ENCODE measurements at regions not wholly inside any gene's neighbourhood (a gene's known extent, or its start where the extent isn't known, plus 50 kb on each side); places are given as distances from the start of the nearest gene placed in this dataset.
A peak's percentile ranks its signal among the peaks of the same experiment; 100 is the strongest.
"Not testable (repeated sequence)": the region's sequence is repeated elsewhere in the genome, so short reads cannot be mapped to it uniquely, and the experiment has no call there.

DNA sequence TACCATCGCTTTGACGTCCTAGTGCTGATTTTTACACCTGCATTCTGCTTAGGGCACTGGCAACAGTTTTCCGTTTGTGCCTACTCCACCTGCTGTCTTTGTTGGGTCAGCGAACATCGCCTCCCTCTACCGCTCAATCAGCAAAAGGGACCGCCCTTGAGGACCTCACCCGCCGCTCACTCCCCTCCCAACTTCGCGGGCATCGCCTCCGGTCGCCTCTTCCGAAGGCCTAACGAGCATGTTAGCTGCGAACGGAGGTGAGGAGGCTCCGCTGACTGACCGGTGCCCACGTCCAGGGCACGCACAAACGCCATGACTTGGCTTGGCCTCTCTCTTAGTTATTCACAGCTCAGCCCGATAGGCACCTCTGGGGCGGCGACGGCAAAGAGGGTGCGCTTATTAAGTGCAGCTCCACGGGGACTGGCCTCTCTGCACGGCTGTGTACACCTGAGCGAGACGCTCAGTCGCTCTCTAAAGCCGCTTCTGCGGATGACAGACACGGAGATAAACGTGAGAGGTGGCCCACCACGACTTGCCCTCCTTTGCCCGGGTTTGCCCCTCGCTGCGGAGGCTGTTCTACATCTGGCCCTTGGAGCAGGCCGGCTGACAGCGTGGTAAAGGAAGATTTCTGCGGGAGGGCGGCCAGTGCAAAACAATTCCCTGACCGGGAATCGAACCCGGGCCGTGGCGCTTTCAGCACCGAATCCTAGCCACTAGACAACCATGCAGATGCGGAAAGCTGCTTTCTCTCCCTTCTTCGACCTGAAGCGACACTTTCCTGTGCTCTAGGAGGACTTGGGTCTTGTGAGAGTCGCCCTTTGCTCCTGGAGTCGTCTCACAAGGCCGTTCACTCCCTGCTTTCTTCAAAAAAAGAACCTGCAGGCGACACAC lies 81.6 kb upstream of the FCGR1A start:
- not testable (repeated sequence) for DNase-seq

DNA sequence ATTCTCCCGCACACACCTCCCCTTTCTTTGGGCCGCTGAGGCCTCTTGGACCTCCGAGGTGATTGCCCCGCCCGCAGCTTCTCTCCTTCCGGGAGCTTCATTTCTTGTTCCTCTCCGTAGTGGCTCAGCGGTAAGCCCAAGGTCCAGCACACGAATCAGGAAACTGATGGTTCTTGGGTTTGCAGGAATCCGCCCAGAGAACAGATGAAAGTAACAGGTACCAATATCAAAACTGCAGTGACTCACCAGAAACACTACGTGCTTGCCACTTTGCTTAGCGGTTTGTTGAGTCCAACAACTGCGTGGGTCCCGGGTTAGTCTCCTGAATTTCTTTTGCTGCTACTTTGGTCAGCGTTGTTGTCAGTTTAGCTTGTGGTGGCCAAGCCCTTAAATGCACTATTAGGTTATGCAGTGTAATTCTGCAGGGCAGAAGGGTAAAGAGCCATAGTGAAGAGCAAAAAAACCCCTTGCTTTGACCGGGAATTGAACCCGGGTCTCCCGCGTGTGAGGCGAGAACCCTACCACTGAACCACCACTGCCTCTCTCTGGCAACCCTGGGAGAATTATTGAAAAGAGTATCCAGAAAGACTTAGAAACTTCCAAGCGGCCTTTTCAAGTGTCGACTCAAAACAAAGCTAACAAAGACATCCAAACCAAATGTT lies 74.2 kb upstream of the FCGR1A start:
- DNase-seq, result peak; percentile 87 to 88

DNA sequence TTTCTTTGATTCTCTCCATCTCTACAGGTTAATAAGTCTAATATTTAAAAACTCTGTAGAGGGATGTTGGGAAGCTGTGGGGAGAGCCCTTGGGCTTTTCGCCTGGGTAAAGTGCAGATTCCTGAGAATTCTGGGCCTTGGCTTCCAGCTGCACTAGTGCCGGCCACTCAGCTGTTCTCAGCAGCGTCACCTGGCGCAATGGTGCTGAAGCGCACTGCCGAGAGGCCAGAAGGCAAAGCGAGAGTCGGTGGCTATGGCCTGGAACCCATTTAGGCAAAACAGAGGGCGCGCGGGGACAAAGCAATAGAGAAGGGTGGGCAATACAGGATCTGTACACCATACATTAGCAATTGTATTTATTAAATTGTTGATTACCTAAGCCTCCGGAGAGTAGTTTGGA lies 70.8 kb upstream of the FCGR1A start:
- not testable (repeated sequence) for DNase-seq

DNA sequence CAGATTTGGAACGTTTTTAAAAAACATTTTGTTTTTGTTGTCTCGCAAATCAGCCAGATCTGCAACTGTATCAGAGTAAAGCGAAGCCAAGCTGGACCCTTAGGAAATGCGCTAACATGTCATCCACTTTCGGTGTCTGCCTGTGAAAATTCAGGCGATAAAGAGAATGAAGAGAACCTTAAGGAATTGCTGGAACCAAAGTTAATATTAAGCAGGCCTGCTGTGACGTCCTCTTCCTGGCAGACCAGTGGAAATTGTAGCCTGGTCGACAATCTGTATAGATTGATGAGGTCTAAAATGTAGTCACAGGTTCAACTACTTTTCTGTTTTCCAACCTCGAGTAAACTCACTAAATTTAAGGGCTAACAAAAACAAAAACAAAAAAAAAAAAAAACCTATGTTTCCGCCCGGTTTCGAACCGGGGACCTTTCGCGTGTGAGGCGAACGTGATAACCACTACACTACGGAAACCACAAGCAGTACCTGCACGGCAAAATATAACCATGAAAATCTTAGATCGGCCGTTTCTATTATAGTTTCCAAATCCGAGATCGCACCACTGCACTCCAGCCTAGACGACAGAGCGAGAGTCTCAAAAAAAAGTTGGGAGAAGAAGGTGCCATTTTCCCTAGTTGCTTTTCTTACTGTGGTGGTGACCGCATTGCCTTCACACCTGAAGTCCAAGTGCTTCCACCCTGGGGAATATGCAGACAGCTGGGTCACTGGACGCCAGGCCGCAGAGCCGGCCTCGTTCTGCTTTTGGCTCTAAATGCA lies 70.2 kb upstream of the FCGR1A start:
- DNase-seq, result peak; percentile 69 to 71

DNA sequence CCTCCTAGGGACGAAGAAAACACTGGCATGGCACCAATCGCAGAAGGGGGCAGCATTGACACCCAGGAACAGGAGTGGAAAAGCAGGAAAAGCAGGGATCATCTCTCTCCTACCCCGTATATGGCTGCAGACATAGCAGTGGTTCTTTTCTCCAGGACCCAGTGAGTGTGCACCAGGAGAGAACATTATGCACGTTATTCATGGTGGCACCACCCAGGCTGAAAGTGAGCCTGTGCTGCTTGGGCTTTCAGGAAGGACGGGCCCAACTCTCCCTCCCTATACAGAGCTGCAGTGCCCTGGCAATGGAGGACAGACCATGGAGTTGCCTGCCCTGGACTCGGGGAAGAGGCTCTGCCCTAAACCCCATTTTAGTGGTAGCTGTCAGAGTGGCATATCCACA lies 69.0 kb upstream of the FCGR1A start:
- not testable (repeated sequence) for DNase-seq

DNA sequence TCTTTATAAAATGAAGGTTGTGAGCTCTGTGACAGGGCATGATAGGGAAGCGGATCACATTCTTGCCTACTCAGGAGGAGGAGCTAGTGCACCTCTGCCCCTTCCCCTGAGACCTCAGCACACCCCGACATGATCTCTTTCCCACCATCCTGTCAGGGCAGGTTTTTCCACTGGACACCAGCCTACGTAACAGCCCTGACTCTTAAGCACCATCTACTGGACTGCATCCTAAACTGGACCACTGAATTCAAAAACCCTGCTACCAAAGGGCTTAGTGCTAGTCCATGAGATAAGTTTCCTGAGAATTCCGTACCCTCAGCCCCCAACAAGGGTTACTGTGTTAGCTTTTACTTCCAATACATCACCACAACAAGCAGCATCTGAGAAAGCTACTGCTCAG lies 68.5 kb upstream of the FCGR1A start:
- not testable (repeated sequence) for DNase-seq

DNA sequence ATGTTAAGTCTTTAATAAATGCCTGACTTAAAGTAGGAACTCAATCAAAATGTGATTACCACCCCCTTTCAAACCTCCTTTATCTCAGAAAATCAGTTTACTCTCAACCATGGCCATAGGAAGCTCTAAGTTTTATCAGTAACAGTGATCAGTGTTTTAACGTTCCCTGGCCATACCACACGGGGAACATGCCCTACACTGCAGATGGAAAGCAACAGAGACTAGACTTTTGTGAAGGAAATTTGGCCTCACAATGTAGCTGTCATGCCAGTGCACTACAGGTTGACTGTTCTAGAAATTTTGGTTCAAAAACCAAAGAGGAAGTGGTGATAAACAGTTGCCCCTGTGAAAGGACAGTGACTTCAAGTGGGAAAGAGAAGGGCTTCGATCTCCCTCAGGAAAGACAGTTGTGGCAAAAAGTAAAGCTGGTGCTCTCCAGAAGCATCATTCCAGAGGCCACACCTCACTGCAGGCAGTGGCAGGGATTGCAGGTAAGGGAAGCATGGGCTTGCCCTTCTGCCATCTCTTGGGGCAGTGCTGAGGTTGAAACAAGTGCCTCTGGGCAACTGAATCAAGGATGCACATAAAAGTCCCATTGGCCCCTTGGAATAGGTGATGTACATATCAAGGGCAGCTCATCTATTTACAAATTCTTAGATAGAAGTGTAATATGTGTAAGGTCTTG lies 57.7 kb upstream of the FCGR1A start:
- DNase-seq, result not testable (repeated sequence)

DNA sequence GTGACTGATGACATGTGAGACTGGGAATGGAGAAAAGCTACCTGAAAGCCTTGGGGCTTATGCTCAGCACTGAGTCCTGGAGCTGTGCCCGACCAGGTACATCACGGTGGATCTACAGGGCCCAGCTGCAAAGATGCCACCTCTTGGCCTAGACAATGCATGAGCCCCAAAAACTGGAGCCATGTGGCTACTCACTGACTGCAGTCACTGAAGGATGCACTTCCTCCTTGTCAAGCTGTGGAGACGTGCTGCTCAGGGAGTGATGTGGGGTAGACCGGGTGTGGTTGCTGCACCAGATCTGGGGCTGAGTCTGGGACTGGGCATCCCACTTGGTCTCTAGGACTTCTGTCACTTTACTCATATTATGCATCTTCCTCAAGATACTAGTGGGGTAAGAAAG lies 55.8 kb upstream of the FCGR1A start:
- not testable (repeated sequence) for DNase-seq

DNA sequence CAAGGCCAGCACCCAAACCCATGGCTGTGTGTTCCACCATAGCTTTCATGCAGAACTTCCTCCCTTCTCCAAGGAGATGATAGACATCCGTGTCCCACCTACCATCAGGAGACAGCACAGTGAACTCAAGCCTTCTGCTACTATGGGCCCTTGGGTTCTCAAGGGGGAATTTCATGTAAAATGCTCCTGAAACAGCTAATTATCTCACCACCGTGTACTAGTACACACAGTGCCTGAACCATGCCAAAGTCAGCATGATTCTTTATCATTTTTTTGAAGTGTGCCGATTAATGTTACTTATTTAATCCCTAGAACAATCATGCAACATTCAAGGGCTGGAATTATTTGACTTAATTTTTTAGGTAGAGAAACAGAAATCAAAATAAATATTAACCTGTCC lies 53.9 kb upstream of the FCGR1A start:
- DNase-seq, result not testable (repeated sequence)
